PC-3 (cell line): ENCODE measurements at regions not wholly inside any gene's neighbourhood (a gene's known extent, or its start where the extent isn't known, plus 50 kb on each side); places are given as distances from the start of the nearest gene placed in this dataset.

Experiments
- EZH2 ChIP-seq: fragments of 300-600 bp; sonication (generic); IDR thresholded peaks from one replicate; pipeline ENCODE4 v1.6.1; 2017; ENCODE audit warnings: antibody characterized with exemption, mild to moderate bottlenecking, low read length; ENCODE audit not compliant: unreplicated experiment
- EZH2phosphoT487 ChIP-seq: fragments of 300-600 bp; sonication (generic); IDR thresholded peaks from 2 replicates; pipeline ENCODE4 v1.6.1; 2018; ENCODE audit warnings: mild to moderate bottlenecking, antibody characterized with exemption, low read length, borderline replicate concordance
- TF ChIP-seq, protein P1 (sequence below): fragments of 300-600 bp; sonication (generic); conservative IDR thresholded peaks from 2 replicates; pipeline ENCODE4 v1.5.1; 2017; ENCODE audit warnings: antibody characterized with exemption, low read depth, mild to moderate bottlenecking, low read length

DNA sequence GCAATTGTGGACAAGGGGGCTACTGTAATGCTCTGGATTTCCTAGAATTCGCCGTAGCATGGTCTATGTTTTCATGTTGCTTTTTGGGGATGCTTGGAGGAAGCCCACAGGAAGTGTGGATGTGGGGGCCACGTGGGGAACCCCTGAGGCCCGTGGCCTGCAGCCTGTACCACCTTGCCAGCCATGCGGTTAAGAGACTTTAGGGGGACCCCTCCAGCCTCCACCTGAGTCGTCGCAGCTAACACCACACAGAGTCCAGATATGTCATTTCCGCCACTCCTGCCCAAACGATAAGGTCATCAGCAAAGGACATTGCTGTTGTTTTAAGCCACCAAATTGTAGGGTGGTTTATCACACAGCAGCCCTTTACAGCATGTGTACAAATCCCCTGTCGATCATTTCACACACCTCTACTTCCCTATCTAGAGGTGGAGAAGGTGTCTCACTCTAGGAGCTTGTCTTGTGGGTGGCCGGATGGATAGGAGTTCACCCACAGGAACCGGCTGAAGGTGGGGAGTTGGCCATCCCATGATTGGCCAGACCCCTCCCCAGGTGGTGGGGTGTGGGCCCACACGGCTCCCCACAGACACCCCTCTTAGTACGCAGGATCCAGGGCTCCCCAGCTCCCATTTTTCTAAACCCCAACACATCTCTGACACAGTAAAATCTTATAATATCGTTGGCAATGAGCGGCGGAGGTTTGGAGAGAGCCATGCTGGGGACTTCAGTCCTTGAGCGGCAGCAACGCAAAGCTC lies 226.7 kb downstream of the TEX29 start:
- TF ChIP-seq, protein P1, sequence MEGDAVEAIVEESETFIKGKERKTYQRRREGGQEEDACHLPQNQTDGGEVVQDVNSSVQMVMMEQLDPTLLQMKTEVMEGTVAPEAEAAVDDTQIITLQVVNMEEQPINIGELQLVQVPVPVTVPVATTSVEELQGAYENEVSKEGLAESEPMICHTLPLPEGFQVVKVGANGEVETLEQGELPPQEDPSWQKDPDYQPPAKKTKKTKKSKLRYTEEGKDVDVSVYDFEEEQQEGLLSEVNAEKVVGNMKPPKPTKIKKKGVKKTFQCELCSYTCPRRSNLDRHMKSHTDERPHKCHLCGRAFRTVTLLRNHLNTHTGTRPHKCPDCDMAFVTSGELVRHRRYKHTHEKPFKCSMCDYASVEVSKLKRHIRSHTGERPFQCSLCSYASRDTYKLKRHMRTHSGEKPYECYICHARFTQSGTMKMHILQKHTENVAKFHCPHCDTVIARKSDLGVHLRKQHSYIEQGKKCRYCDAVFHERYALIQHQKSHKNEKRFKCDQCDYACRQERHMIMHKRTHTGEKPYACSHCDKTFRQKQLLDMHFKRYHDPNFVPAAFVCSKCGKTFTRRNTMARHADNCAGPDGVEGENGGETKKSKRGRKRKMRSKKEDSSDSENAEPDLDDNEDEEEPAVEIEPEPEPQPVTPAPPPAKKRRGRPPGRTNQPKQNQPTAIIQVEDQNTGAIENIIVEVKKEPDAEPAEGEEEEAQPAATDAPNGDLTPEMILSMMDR = no peak
- TF ChIP-seq EZH2 = no peak
- TF ChIP-seq EZH2phosphoT487 = no peak
